Activated T-cell treated with anti-CD3 and anti-CD28 coated beads, Interleukin-2, amount 50 U/mL, for 1 hour (primary cell): ENCODE measurements at regions not wholly inside any gene's neighbourhood (a gene's known extent, or its start where the extent isn't known, plus 50 kb on each side); places are given as distances from the start of the nearest gene placed in this dataset.
"Not testable (repeated sequence)": the region's sequence is repeated elsewhere in the genome, so short reads cannot be mapped to it uniquely, and the experiment has no call there.

Source experiments
- DNase-seq: peaks from one replicate; pipeline ENCODE4 v3.0.0-alpha.2; 2020

GRCh38 chr12:9407425-9407748 lies 199.2 kb upstream of the PZP start:
- DNase-seq = not testable (repeated sequence)

GRCh38 chr12:9406564-9407424 lies 198.6 kb upstream of the PZP start:
- DNase-seq = no peak

GRCh38 chr12:9405886-9406563 lies 197.8 kb upstream of the PZP start:
- DNase-seq = no peak

DNA sequence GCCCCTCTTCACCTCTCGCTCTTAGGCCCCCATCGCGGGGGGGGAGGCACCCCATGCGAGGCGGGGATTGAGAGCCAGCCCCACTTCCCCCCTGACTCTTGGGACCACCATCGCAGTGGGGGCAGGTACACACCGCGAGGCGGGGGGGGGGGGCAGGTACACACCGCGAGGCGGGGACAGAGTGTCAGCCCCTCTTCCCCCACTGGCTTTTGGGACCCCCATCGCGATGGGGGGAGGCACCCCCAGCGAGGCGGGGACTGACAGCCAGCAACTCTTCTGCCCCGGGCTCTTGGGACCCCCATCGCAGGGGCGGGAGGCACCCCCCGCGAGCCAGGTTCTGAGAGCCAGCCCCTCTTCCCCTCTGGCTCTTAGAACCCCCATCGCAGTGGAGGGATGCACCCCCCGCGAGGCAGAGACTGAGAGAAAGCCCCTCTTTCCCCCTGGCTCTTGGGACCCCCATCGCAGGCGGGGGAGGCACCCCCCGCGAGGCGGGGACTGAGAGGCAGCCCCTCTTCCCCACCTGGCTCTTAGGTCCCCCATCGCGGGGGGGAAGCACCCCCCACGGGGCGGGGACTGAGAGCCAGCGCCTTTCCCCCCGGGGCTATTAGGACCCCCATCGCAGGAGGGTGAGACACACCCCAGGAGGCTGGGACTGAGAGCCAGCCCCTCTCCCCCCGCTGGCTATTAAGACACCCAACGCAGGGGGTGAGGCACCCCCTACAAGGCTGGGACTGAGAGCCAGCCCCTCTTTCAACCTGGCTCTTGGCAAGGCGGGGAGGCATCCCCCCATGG lies 196.5 kb upstream of the PZP start:
- DNase-seq = no peak

- no peak for DNase-seq
Observed at GRCh38 chr12:9404031-9404430, 195.8 kb upstream of the PZP start.

DNA sequence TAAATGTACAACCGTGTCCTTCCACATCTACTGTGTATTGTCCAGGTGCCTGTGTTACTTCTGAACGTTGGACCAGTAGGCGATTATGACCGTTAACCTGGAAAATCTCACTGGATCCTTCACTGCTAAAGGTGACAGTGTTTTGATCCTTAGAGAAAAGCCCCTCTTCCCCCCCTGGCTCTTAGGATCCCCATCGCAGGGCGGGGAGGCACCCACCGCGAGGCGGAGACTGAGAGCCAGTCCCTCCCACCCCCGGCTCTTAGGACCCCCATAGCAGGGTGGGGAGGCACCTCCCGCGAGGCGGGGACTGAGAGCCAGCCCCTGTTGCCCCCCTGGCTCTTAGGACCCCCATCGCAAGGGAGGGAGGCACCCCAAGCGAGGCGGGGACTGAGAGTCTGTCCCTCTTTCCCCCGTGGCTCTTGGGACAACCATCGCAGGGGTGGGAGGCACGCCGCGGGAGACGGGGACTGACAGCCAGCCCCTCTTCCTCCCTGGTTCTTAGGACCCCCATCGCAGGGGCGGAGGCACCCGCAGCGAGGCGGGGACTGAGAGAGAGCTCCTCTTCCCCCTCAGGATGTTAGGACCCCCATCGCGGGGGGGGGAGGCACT lies 194.3 kb upstream of the PZP start:
- not testable (repeated sequence) for DNase-seq

GRCh38 chr12:9396367-9396766 lies 188.2 kb upstream of the PZP start:
- DNase-seq = not testable (repeated sequence)

- not testable (repeated sequence) for DNase-seq
Observed at GRCh38 chr12:9395220-9395619, 187.0 kb upstream of the PZP start.

DNA sequence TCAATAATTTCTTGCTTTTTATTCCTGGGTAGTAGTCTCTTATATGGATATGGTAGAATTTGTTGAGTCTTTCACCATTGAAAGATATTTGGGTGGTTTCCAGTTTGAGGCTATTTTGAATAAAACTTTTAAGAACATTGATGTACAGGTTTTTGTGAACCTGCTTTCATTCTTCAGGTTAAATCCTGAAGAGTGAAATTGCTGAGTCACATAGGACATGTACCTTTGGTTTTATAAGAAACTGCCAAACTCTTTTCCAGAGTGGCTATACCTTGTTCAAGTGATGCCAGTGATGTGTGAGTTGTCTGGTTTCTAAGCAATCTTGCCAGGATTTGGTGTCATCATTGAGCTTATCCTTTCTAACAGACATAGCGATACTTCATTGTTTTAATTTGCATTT lies 184.6 kb upstream of the PZP start:
- no peak for DNase-seq

- no peak for DNase-seq
Observed at GRCh38 chr12:9391815-9392214, 183.6 kb upstream of the PZP start.

GRCh38 chr12:9390761-9391160 lies 182.6 kb upstream of the PZP start:
- DNase-seq = no peak

- DNase-seq = no peak
Observed at GRCh38 chr12:9389796-9390195, 181.6 kb upstream of the PZP start.

DNA sequence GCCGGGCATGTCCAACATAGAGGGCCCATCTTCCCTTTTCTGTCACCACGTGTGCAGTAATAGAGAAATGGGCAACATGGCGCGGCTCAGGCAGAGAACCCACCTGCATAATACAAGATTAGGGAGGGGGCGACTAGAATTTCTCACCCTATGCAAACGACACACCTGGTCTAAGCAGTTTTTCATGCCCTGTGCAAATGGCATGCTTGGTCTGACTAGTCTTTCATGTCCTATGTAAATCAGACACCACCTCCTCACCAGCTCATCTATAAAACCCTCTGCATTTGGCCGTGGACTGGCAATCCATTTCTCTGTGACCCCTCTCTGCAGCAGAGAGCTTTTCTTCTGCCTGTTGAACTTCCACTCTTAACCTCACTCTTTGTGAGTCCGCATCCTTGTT lies 180.2 kb upstream of the PZP start:
- no peak for DNase-seq

DNA sequence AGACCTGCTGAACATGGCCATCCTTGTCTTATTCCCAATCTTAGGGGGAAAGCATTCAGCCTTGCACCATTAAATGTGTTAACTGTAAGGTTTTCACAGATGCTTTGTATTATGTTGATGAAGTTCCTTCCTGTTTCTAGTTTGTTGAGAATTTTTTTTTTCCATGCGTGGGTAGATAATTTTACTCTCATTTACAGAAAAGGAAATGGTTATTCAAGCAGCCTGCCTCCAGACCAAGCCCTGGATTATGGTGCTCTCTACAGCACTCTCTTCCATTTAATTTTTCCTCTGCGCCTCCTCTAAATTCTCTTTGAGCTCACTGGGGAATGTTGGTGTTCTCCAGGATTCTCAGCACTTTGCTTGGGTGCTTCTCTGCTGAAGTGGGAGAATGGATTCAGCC lies 179.3 kb upstream of the PZP start:
- DNase-seq = no peak

GRCh38 chr12:9383585-9383984 lies 175.4 kb upstream of the PZP start:
- DNase-seq = no peak

GRCh38 chr12:9381619-9382018 lies 173.4 kb upstream of the PZP start:
- DNase-seq = no peak

DNA sequence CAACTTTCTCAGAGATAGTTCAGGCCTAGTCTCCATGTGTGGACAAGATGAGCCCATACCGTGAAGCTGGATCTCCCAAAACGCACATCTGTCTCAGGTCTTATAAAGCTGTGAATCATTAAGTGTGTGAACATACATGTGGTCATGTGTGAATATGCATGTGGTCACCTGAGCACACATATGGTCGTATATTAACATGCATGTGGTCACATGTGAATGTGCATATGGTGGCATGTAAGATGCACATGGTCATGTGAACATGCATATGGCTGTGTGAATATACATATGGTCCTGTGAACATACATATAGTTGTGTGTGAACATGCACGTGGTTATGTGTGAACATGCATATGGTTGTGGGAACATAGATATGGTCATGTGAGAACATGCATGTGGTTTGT lies 172.5 kb upstream of the PZP start:
- no peak for DNase-seq

DNA sequence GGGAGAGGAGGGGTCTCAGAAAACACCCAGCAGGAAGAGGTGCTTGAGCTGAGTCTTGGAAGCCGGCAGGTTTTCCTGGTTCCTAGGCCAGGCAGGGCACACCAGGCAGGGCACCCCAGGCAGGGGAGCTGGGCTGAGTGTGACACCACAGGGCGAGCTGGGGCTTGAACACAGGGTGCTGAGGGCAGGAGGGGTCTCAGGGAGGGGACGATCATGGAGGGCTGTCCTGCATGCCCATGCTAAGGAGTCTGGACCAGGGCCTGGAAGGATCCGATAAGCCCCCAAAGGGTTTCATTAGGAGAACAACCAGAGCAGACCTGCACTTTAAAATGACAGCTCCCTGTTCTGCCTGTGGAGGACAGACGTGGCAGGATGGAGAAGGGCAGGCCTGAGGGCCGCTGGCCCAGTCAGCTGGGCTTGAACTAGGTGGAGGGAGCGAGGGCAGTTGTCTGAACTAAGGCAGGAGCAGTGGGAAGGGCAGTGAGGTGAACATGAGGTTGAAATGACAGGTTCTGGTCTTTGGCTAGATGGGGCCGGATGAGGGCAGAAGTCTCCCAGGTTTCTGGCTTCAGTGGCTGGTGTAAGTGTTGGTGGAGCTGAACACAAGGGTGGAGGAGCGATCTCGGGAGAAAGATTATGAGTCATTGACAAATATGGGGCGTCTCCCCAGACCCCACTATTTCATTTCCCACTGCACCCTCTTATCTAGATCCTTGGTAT lies 171.0 kb upstream of the PZP start:
- DNase-seq = no peak

DNA sequence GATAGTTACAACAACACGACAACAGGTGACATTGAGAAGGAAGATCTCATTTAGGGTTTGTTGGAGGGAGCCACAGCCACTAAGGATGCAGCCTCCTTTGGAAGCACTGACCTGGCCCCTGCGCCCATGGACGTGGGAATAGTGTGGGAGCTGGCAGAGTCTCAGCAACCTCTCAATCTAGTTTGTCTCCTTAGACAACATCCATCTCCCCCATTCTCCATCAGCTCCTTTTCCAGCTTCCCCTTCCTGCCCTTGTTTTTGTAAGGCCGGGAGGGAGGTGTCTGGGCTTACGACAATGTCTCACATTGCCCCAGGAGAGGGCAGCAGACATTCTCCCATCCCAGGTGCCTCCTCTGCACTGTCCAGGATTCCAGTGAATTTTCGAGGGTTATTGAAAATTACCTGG lies 170.2 kb upstream of the PZP start:
- DNase-seq = no peak

DNA sequence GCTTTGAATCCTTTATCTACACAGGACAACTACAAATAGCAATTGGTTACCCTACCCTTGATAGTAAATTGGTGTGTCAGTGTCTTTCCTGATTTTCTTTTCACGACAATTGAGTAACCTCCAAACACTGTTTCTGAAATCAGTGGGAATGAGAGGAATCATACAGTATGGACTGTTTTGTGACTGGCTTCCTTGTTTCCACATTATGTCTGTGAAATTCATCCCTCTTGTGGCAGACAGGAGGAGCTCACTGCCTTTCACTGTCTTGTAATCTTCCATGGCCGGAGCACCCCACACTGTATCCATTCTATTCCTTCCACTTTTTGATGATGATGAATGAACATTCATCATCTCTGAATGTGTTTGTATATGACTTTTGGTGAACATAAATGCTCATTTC lies 164.0 kb upstream of the PZP start:
- DNase-seq = no peak

GRCh38 chr12:9367828-9368227 lies 159.6 kb upstream of the PZP start:
- no peak for DNase-seq

GRCh38 chr12:9367201-9367600 lies 159.0 kb upstream of the PZP start:
- no peak for DNase-seq

DNA sequence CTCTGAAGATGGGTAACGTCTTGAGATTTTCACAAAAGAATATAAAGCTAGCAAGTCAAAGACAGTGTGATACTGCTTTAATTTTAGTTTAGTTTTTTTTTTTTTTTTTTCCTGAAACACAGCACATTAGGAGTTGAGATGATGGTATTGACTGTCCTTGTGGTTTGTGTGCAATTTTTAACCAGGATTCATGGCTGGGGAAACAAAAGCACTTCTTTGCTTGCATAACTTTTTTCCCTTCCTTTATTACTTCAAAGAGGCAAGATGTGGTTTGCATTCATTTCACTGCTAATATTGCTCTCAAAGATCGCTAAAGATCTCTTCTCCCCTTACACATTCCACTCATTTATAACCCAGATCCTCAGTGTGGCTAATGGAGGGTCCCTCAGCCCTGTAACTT lies 157.1 kb upstream of the PZP start:
- no peak for DNase-seq
